ENCODE measurements at regions not wholly inside any gene's neighbourhood (a gene's known extent, or its start where the extent isn't known, plus 50 kb on each side); places are given as distances from the start of the nearest gene placed in this dataset.

GRCh38 chr5:121031491-121031890 lies 567.4 kb downstream of the PRR16 start:
- H3K27ac ChIP-seq = no peak overlapping the region
- no peak for ATAC-seq
- no peak overlapping the region for H3K4me2 ChIP-seq
- ChIA-PET CTCF (no interaction called here), POLR2A (no interaction called here)
- H3K4me1 ChIP-seq = no peaks in the 10 kb centered on the region
- TF ChIP-seq GATA3 (IDR thresholded peaks at IDR 0.05; ENCODE audit: borderline replicate concordance) = no peak
- TF ChIP-seq ZSCAN20 (CRISPR knock-in tag; IDR thresholded peaks at IDR 0.05) = no peak
- no peak for TF ChIP-seq FOXS1 (CRISPR knock-in tag; IDR thresholded peaks at IDR 0.05)
- TF ChIP-seq PHF8 (IDR thresholded peaks at IDR 0.05; ENCODE audit: borderline replicate concordance, low read depth) = no peak
- TF ChIP-seq CEBPB (IDR thresholded peaks at IDR 0.05) = no peak
- H3K9me3 ChIP-seq = no peaks in the 10 kb centered on the region
- 93% methylated on average over 3 of the region's 3 CpGs for WGBS (ENCODE audit: missing lambda C conversion rate)
- no peak for DNase-seq (ENCODE audit: low read depth in 1 of 2, low spot score in 1 of 2)
- no peak overlapping the region for H3K4me3 ChIP-seq
- no peak for FAIRE-seq

GRCh38 chr5:121033334-121033733 lies 569.2 kb downstream of the PRR16 start:
- no peak for TF ChIP-seq ATOH8 (CRISPR knock-in tag; IDR thresholded peaks at IDR 0.05; ENCODE audit: low read depth)
- no peak for TF ChIP-seq REST (IDR thresholded peaks at IDR 0.05)
- no peak for TF ChIP-seq FOSL2 (IDR thresholded peaks at IDR 0.05)
- no peak for TF ChIP-seq FOSL2 (CRISPR knock-in tag; IDR thresholded peaks at IDR 0.05)
- TF ChIP-seq E2F6 (IDR thresholded peaks at IDR 0.05; ENCODE audit: borderline replicate concordance, low read depth) = no peak
- TF ChIP-seq CBX2 (IDR thresholded peaks at IDR 0.05; ENCODE audit: borderline replicate concordance, low read depth) = no peak
- TF ChIP-seq ZFP36 (IDR thresholded peaks at IDR 0.05; ENCODE audit: borderline replicate concordance, partially characterized antibody) = no peak
- TF ChIP-seq RNF2 (IDR thresholded peaks at IDR 0.05; ENCODE audit: borderline replicate concordance, low read depth) = no peak
- no peak for TF ChIP-seq CEBPB (IDR thresholded peaks at IDR 0.05)
- no peak for TF ChIP-seq EHF (CRISPR knock-in tag; IDR thresholded peaks at IDR 0.05)
- TF ChIP-seq ESRRA (IDR thresholded peaks at IDR 0.05; ENCODE audit: borderline replicate concordance, low read length) = no peak
- ChIA-PET CTCF (no interaction called here), POLR2A (no interaction called here)
- Histone ChIP-seq H3K9me3 (no peaks in the 10 kb centered on the region), H3K27ac (no peak overlapping the region), H3K4me3 (no peak overlapping the region), H3K4me2 (no peak overlapping the region), H3K4me1 (no peaks in the 10 kb centered on the region)
- ATAC-seq (no peak), DNase-seq (ENCODE audit: low read depth in 1 of 2, low spot score in 1 of 2) (no peak), FAIRE-seq (no peak)

GRCh38 chr5:121038438-121038837 lies 574.3 kb downstream of the PRR16 start:
- Histone ChIP-seq H3K4me2 (no peak overlapping the region), H3K9me3 (no peaks in the 10 kb centered on the region), H3K4me3 (no peak overlapping the region), H3K27ac (no peak overlapping the region), H3K4me1 (no peaks in the 10 kb centered on the region)
- no peak for FAIRE-seq
- POLR2A ChIA-PET = no interaction called here
- 22% methylated on average over 4 of the region's 4 CpGs for WGBS (ENCODE audit: missing lambda C conversion rate)
- CTCF ChIA-PET = no interaction called here
- TF ChIP-seq FOSB (CRISPR knock-in tag; IDR thresholded peaks at IDR 0.05) (no peak), ZFP36 (IDR thresholded peaks at IDR 0.05; ENCODE audit: borderline replicate concordance, partially characterized antibody) (no peak), CHD2 (IDR thresholded peaks at IDR 0.05; ENCODE audit: low read length, partially characterized antibody) (no peak)
- ATAC-seq = no peak
- no peak for DNase-seq (ENCODE audit: low read depth in 1 of 2, low spot score in 1 of 2)
